HG03354 (cell line): ENCODE measurements at regions not wholly inside any gene's neighbourhood (a gene's known extent, or its start where the extent isn't known, plus 50 kb on each side); places are given as distances from the start of the nearest gene placed in this dataset.

ENCODE experiments used
- ATAC-seq: cut with Tn5 transposase; IDR thresholded peaks from one replicate; pipeline ENCODE4 v1.9.1; 2021; ENCODE audit warnings: mild to moderate bottlenecking; ENCODE audit not compliant: unreplicated experiment, poor library complexity, severe bottlenecking

GRCh38 chr11:11178671-11179638, 174.1 kb downstream of the CSNK2A3 start:
- ATAC-seq = no peak

GRCh38 chr11:11177156-11177808, 175.8 kb downstream of the CSNK2A3 start:
- no peak for ATAC-seq

GRCh38 chr11:11173316-11174025, 179.6 kb downstream of the CSNK2A3 start:
- ATAC-seq = no peak

GRCh38 chr11:11171854-11172253, 181.2 kb downstream of the CSNK2A3 start:
- ATAC-seq = peak; percentile 87

GRCh38 chr11:11171285-11171684, 181.8 kb downstream of the CSNK2A3 start:
- ATAC-seq = no peak

GRCh38 chr11:11170352-11171084, 182.5 kb downstream of the CSNK2A3 start:
- no peak for ATAC-seq

- no peak for ATAC-seq
These were observed 183.2 kb downstream of the CSNK2A3 start for GRCh38 chr11:11169715-11170351.

- no peak for ATAC-seq
These were observed 185.2 kb downstream of the CSNK2A3 start for GRCh38 chr11:11167806-11168205.

GRCh38 chr11:11164334-11164690, 188.7 kb downstream of the CSNK2A3 start:
- ATAC-seq = no peak

GRCh38 chr11:11163669-11164333, 189.2 kb downstream of the CSNK2A3 start:
- no peak for ATAC-seq

GRCh38 chr11:11163236-11163635, 189.8 kb downstream of the CSNK2A3 start:
- no peak for ATAC-seq

- no peak for ATAC-seq
These were observed 195.9 kb downstream of the CSNK2A3 start for GRCh38 chr11:11157185-11157584.

GRCh38 chr11:11155962-11156815, 196.9 kb downstream of the CSNK2A3 start:
- ATAC-seq = no peak

GRCh38 chr11:11152877-11153276, 200.2 kb downstream of the CSNK2A3 start:
- no peak for ATAC-seq

- no peak for ATAC-seq
These were observed 203.2 kb downstream of the CSNK2A3 start for GRCh38 chr11:11149671-11150459.

GRCh38 chr11:11148596-11148995, 204.5 kb downstream of the CSNK2A3 start:
- ATAC-seq = no peak

GRCh38 chr11:11148104-11148509, 204.9 kb downstream of the CSNK2A3 start:
- ATAC-seq = no peak
